RPMI7951 (cell line): ENCODE measurements at regions not wholly inside any gene's neighbourhood (a gene's known extent, or its start where the extent isn't known, plus 50 kb on each side); places are given as distances from the start of the nearest gene placed in this dataset.
A peak's percentile ranks its signal among the peaks of the same experiment; 100 is the strongest.

Experiments used
- DNase-seq: peaks from one replicate; pipeline ENCODE4 v3.0.0-alpha.2; 2012; ENCODE audit warnings: low read depth

DNA sequence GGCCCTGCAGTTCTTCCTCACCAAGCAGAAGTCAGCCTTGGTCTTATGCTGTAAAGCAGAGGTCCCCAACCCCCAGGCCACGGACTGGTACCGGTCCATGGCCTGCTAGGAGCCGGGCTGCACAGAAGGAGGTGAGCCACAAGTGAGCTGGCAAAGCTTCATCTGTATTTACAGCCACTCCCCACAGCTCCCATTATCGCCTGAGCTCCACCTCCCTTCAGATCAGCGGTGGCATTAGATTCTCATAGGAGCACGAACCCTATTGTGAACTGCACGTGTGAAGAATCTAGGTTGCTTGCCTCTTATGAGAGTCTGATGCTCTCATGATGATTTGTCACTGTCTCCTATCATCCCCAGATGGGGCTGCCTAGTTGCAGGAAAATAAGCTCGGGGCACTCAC is 87.6 kb upstream of the NEBL start:
- no peak for DNase-seq

DNA sequence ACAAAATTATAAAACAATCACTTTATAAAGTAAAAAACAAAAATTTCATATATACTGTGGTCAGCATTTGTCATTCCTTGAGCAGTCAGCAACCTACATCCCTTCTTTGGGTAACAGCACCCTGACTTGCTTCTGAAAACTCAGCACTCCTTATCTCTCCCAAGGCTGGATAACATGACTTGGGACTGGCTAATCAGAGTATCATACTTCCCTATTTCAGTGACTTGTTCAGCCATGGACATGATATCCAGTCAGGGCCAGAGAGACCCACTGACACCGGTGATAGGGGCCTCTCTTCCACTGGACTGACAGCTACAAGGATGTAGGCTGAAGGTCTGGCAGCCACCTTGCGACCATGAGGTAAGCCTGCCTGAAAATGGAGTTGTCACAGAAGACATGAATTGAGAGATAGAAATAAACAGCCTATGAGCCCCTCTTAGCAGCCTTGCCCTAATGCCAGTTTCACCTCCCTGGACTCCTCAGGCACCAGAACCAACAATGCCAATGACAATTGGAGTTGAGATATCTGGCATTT is 84.4 kb upstream of the NEBL start:
- no peak for DNase-seq

DNA sequence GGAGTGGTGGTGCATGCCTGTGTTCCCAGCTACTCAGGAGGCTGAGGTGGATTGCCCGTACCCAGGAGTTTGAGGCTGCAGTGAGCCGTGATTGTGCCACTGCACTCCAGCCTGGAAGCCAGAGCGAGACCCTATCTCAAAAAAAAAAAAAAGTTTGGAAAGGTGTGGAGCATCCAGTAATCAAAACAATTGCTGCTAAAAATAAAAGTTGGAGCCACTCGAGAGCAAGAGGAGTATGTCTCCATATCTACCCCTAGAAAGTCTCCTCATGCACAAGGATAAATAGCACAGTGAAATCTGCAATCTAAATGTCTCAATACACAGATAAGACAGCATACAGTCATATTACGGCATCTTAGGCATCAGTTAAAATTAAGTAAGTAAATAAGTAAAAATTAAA is 81.5 kb upstream of the NEBL start:
- no peak for DNase-seq

DNA sequence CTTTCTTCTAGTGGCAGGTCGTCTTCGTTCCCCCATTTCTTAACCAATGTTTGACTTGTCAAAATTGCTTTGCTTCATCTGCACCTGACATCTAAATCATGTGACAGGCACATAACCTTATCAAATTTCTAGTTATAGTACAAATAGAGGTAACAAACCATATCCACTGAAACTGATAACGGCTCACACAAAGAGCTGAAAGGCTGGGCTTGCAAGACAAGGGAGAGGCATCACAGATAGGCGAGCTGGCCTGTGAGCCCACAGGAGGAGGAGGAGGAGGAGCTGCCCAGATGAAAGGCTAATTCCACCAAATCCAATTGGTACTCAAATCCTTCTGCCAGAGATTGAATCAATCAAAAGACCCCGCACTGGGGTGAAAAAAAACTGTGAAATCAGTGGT is 80.2 kb upstream of the NEBL start:
- DNase-seq, result no peak

DNA sequence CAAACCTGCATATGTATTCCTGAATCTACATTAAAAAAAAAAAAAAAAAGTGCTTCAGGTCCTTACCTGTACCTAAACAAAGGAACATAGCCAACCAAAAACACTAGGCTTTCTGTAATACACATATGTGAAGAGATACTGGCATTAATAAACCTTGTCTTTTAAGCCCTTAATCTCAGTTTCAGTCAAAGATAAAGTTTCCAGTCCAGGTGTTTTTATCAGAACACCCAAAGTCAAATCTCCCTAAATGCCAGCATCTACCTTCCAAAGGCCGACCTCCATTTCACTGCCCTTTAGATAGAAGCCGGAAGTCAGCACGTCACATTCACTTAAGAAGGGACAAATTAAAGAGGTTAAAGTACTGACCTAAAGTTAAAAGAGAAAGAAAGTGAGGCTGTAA is 79.8 kb upstream of the NEBL start:
- DNase-seq, result no peak

DNA sequence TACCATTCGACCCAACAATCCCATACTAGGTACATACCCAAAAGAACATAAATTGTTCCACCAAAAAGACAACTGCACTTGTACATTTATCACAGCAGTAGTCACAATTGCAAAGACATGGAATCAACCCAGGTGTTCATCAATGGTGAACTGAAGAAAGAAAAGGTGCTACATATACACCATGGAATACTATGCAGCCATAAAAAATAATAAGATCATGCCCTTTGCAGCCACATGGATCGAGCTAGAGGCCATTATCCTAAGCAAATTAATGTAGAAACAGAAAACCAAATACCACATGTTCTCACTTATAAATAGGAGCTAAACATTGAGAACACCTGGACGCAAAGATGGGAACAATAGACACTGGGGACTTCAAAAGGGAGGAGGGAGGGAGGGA is 79.3 kb upstream of the NEBL start:
- DNase-seq, result no peak

DNA sequence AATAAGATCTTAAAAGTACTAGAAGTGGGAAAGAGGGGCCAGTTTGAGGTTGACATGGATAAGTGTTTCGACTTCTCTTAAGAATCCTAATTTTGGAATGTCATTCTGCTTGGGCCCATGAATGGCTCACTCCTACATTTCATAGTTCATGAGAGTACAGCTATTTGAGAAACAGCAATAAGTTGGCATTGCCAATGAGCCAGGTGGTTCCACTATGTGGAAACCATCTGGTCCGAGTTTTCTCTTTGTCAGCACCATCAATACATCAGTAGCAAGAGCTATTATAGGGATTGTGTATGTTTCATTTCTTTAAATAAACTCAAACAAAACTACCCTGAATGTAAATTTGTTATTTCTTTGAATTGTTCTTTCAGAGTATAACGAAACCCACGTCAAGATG is 78.1 kb upstream of the NEBL start:
- no peak for DNase-seq

DNA sequence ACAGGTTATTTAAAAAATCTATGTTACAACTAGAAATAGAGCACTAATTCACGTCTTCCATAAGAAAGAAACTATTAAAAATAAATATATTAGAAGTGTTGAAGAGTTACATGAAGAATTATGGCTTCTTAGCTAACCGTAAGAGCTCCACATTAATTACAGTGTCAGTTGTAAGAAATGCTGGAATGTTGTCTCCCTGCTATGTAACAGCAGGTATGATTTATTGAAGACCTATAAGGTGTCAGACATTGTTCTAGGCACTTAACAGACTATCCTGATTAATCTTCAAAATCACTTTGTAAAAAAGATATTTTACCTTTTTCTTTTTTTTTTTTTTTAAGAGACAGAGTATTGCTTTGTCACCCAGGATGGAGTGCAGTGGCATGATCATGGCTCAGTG is 75.8 kb upstream of the NEBL start:
- DNase-seq, result no peak

DNA sequence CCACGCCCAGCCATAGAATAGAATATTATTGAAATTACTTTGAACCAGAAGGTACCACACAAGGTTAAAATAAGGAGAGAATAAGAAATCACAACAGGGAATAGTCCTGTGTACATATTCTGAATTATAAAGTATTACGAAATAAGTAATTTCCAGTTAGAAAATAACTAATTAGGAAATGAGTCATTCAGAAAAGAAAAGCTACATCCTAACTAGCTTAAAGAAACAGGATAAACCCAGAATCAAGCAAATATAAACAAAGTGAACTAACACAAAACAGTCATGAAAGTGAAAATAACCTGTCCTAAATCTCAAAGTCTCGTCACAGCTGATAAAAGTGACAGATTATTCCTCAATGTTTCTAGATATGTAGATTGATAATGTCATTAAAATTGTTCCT is 74.8 kb upstream of the NEBL start:
- no peak for DNase-seq

DNA sequence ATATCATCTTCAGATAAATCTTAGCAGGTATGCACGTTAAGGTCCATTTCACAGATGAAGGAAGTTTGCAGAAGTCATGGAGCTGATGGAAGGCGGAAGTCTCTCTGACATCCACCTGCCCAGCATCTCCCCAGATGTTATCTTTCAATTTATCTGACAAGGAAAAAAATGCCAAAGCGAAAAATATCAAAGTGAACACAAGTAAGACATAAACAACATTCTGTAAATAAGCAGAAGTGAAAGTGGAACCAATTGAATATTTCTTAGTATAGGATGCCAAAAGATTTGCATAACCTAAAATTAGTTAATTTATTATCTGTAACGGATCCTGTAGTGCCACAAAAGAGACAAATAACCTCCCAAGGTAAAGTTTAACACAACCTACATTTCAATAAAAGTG is 73.6 kb upstream of the NEBL start:
- DNase-seq, result no peak

DNA sequence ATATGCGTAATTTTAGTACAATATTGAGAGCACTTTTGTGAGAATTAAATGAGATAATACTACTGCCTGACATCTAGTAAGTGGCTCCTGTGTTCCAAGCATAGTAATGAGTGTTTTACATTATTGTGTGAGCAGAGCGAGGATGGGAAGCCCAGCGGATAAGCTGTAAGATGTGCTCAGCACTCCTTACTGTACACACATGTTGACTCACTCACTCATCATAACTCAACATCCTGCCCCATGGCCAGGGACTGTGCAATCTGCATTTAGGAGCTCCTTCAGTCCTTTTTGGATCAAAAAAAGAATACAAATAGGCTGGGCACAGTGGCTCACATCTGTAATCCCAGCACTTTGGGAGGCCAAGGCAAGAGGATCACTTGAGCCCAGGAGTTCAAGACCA is 72.9 kb upstream of the NEBL start:
- DNase-seq, result peak; percentile 13

DNA sequence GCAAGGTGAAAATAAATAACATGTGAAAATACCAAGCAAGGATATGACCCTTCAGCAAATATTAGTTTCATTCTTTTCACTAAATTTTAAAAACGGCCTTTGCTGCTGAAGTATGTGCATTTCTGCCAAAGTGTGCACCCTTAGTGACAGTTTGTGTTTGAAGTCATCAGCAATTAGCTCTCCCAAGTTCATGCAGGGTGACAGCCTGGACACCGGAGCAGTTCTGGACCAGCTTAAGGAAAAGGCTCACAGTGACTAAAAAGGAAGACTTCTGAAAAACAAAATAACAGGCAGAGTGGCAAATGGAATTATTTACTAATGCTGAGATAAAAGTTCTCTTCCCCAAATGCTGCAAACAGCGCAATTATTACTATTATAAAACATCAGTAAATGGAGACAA is 69.3 kb upstream of the NEBL start:
- no peak for DNase-seq

DNA sequence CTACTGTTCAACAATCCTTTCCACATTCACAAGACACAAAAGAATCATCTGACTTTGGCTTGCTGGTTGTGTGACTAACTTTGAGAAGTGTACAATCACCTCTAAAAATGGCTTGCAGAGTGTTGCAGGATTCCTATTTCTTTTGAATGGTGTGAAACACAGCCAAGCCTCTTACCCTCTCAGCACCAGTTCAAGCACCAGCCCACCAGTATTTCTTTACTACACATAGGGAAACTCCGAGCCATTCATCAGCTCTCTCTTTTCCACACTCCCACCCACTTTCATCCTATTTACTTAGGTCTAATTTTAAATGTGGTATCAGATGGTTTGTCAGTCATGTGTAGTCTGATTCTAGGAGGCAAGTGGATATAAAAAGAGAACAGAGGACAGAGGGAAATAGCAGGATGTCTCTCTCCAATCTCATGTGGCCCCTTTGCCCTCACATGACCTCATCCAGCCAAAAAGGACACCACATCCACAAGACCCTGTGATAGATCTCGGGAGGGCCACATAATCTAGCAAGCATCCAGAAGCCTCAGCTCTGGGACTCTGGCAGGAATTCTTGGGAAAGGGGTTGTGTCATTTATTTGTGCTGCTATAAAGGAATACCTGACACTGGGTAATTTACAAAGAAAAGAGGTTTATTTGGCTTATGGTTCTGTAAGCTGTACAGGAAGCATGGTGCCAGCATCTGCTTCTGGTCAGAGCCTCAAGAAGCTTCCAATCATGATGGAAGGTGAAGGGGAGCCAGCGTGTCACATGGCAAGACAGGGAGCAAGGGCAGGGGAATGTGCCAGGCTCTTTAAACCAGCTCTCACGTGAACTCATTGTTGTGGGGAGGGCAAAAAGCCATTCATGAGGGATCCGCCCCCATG is 66.8 kb upstream of the NEBL start:
- DNase-seq, result no peak

DNA sequence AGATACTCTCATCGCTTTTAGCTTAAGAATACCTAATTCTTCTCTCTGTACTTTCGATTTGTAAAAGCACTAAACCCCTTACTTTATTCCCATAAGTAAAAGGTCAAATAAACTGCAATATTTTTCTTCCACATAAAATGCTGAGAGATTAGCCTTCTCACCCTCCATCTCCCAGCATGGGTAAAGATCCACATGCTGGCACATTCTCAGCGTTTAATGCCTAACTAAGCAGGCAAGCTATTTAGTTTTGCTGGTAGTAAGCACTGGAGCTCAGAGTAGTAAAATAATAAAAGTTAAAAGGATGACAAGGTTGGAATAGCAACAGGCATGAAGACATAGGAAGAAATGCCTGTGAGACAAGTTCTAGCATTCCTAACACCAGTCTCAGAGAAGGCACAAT is 65.9 kb upstream of the NEBL start:
- no peak for DNase-seq

DNA sequence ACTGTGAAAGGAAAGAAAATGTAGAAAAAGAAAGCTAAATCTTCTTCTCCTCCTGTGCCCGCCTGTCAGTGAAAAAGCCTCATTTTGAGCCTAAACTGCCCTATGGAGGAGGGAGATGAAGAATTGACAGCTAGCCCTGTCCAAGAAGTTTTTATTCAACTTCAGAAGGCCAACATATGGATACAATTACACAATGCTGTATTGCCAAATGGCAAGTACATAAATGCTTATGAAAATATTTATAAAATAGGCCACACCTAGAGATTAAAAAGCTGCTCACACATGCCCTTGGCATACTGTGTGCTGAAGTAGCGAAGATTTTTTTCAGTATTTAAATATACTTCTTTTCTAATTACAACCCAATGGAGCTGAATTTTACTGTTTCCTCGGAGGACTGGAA is 65.1 kb upstream of the NEBL start:
- no peak for DNase-seq

DNA sequence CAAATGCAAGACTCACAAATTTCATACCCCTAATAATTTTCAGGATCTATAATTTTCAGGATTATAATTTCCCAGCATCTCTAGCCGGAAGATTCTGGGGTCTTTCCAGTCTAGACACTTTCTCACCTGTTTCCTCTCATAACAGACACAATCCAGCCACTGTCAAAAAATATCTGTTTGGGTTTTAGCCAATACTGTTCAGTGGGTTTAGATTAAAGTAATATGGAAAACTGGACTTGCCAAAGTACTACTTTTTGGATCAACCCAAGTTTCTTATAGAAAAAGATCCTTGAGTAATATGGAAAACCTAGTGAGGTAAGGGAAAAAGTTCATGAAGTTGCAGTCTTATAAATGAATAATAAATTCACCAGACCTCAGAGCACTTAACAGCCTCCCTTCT is 62.1 kb upstream of the NEBL start:
- DNase-seq, result no peak

DNA sequence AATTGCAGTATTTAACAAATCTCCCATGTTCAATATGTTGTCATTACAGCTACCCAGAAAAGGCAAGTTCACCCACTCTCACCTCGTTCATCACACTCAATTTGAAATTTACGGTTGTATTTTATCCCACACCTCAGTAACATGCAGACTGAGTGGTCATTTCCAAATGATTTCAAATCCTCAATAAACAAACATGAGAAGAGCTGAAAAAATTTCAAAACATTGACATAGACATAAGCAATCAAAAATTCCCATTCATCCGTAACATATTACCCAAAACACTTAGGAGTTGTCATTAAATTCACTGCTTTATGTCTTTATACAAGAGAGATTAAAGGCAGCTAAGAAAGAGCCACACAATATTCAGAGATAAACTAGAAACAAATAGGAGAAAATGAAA is 61.7 kb upstream of the NEBL start:
- DNase-seq, result no peak

DNA sequence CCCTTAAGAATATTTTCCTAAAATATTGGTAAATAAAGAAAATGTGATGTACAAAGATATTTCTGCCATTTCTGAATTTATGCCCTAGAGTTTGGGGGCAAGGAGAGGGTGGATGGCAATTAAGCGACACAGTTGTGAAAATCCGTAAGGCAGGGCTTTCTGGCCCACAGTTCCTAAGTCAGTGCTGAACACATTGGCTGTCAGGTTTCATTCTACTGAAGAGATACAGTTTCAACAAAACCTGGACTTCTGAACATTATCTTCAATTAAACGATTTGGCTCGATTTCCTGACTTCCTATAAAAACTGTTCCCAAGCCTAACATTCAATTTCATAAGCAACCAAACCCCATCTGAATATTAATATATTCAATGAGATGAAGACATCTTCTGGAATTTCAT is 61.1 kb upstream of the NEBL start:
- no peak for DNase-seq

DNA sequence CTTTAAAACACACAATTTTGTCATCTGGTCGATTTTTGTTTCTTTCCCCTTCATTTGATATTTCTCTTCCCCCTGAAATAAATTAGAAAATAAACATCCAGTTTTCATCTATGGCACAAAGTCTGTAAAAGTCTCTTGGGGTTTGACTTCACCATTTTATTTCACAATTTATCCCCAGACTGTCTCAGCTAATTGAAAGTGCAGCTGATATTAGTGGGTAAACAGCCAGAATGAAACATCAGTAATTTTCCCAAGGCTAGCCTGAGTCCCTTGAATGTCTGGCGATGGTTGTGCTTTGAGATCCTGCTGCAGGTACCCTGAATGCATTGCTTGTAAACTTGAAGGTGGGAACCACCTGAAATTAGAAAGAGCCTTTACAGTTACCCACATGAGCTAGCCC is 60.6 kb upstream of the NEBL start:
- DNase-seq, result no peak

DNA sequence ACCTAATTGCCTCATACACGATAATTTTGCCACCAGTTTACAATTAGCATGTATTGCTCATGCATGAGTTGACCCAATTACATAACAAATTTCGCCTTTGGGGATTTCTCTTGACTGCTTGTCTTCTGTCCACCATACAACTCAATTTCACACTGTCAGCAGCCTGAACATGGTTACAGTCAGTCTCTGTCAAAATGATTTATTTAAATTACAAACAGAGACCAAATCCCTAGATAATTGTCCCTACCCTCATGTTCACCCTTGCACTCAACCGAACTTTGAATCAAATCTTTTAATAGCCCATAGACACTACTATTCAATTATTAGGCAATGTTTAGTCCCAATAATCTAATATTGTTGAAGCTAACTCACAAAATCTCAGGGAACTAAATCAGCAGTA is 59.7 kb upstream of the NEBL start:
- DNase-seq, result no peak

DNA sequence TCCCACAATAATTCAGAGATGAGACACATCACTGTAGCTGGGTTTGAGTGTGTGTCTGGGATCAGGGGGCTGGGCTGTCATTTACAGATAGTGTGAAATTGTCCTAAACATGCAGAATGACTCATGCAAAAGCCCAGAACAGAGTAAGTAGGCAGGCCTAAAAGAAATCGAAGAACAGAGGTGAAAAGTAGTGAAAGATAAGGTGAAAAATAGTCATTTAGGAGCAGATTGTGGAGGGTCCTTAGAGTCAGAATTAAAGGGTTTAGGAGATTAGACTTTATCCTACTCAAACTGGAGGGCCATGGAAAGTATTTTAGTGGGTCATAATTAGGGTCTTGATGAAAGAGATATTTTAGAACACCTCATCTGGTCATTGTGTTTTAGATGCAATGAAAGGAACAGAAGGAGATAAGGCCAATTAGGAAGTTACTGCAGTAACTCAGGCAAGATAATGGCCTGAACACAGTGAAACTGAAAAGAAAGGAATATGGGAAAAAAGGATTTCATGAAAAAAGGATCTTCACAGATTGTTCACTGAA is 58.3 kb upstream of the NEBL start:
- DNase-seq, result no peak

DNA sequence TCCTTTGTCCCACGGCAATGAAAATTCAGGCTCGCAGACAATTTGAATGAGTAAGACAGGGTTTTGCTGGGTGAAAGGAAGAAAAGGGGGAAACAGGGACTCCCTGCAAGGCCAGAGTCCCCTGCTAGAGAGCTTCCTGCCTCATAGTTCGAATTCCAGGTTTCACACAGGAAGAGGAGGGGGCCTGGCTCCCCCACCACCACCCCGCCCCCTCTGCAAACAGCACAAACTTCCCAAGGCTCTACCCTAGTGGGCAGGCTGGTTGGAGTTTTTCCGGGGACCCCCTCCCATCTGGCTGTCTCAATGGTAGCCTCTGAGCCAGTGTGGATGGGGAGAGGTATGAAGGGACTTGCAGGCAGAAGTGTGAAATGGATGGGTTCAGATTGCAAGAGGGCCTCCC is 57.4 kb upstream of the NEBL start:
- DNase-seq, result no peak

DNA sequence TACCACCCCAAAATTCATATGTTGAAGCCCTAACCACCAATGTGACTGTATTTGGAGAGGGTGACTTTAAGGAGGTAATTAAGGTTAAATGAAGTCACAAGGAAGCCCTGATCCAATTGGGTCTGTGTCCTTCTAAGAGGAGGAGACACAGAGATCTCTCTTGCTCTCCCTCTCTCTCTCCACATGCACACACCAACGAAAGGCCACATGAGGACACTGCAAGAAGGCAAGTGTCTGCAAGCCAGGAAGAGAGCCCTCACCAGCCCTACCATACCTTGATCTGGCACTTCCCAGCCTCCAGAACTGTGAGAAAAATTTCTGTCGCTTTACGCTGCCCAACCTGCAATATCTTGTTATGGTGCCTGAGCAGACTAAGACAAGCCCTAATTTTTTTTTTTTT is 56.0 kb upstream of the NEBL start:
- DNase-seq, result no peak

DNA sequence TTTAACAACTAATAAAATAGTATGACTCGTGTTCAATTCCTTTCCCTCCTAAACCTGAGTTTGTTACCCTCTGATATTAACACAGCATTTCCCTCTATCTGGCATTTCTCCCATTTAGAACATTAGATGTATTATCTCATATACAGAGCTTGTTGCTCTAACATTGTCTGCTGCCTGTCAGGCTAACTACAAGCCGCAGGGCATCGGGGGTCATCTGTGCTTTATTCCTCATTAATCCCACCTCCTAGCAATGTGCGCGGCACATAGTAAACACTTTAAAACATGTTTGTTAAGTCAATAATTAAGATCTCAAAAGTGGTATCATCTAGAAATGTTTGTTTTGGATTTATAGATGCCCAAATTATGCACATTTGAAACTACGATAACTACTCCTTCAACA is 52.9 kb upstream of the NEBL start:
- no peak for DNase-seq
